Loucy (cell line): ENCODE measurements at regions not wholly inside any gene's neighbourhood (a gene's known extent, or its start where the extent isn't known, plus 50 kb on each side); places are given as distances from the start of the nearest gene placed in this dataset.

Experiments
- H2AFZ ChIP-seq: fragments of 200-600 bp; sonication (generic); 2 replicates; pipeline ENCODE4 v1.6.0; 2016; ENCODE audit warnings: antibody characterized with exemption, mild to moderate bottlenecking, low read length, moderate library complexity
- H3F3A ChIP-seq: fragments of 200-600 bp; 2 replicates; pipeline ENCODE4 v1.6.0; 2016; ENCODE audit warnings: antibody characterized with exemption, low read depth, mild to moderate bottlenecking
- H3K27me3 ChIP-seq: fragments of 200-600 bp; sonication (generic); 2 replicates; pipeline ENCODE4 v1.6.1; 2014; ENCODE audit warnings: low read length, mild to moderate bottlenecking; ENCODE audit not compliant: insufficient read depth, poor library complexity, severe bottlenecking
- H3K36me3 ChIP-seq: fragments of 200-600 bp; sonication (generic); 2 replicates; pipeline ENCODE4 v1.6.1; 2016; ENCODE audit warnings: low read length; ENCODE audit not compliant: insufficient read depth
- H3K4me1 ChIP-seq: fragments of 200-600 bp; sonication (generic); 2 replicates; pipeline ENCODE4 v1.5.1; 2014; ENCODE audit warnings: low read length, mild to moderate bottlenecking; ENCODE audit not compliant: insufficient read depth, poor library complexity, severe bottlenecking
- H3K4me2 ChIP-seq: fragments of 200-600 bp; sonication (generic); 2 replicates; pipeline ENCODE4 v1.6.0; 2014; ENCODE audit warnings: antibody characterized with exemption, low read length, low read depth, mild to moderate bottlenecking; ENCODE audit not compliant: poor library complexity, severe bottlenecking
- H3K4me3 ChIP-seq: fragments of 200-600 bp; sonication (generic); 2 replicates; pipeline ENCODE4 v1.5.1; 2014; ENCODE audit warnings: low read length, mild to moderate bottlenecking, mixed read lengths; ENCODE audit not compliant: poor library complexity, severe bottlenecking
- H3K79me2 ChIP-seq: fragments of 200-600 bp; sonication (generic); 2 replicates; pipeline ENCODE4 v1.6.1; 2014; ENCODE audit warnings: low read length; ENCODE audit not compliant: insufficient read depth
- H3K9ac ChIP-seq: fragments of 200-600 bp; sonication (generic); 2 replicates; pipeline ENCODE4 v1.6.0; 2014; ENCODE audit warnings: mild to moderate bottlenecking, low read depth, low read length, moderate library complexity; ENCODE audit not compliant: poor library complexity, severe bottlenecking
- H3K9me2 ChIP-seq: fragments of 200-600 bp; sonication (generic); replicated peaks from 2 replicates; pipeline ENCODE4 v1.6.1; 2016; ENCODE audit warnings: low read depth, low read length, mixed read lengths
- H3K9me3 ChIP-seq: fragments of 200-600 bp; sonication (generic); 2 replicates; pipeline ENCODE4 v1.6.1; 2014; ENCODE audit warnings: mild to moderate bottlenecking, antibody characterized with exemption, low read length, low read depth; ENCODE audit not compliant: insufficient read depth
- H4K20me1 ChIP-seq: fragments of 200-600 bp; sonication (generic); 2 replicates; pipeline ENCODE4 v1.6.0; 2014; ENCODE audit warnings: antibody characterized with exemption, low read length, mild to moderate bottlenecking; ENCODE audit not compliant: insufficient read depth, poor library complexity, severe bottlenecking
- CTCF ChIP-seq: fragments of 200-600 bp; sonication (generic); conservative IDR thresholded peaks from 2 replicates; pipeline ENCODE4 v1.5.1; 2014; ENCODE audit warnings: mild to moderate bottlenecking, antibody characterized with exemption, low read length
- EZH2phosphoT487 ChIP-seq: fragments of 200-600 bp; IDR thresholded peaks from 2 replicates; pipeline ENCODE4 v1.6.1; 2018; ENCODE audit warnings: antibody characterized with exemption, mild to moderate bottlenecking, moderate library complexity, borderline replicate concordance

GRCh38 chr6:170075659-170076223 is 215.1 kb downstream of the DLL1 start:
- TF ChIP-seq CTCF = no peak
- Histone ChIP-seq H3K9me2 (no peaks in the 10 kb centered on the region), H3K4me2 (no peak overlapping the region), H3F3A (no peaks in the 10 kb centered on the region), H3K79me2 (no peaks in the 10 kb centered on the region), H3K4me1 (no peaks in the 10 kb centered on the region), H4K20me1 (no peaks in the 10 kb centered on the region), H3K9ac (no peak overlapping the region), H2AFZ (no peak overlapping the region), H3K36me3 (no peaks in the 10 kb centered on the region), H3K27me3 (no peaks in the 10 kb centered on the region), H3K4me3 (no peak overlapping the region), H3K9me3 (peaks cover 6% of the 10 kb centered on the region; the same call in 1 of the 2 replicates)

GRCh38 chr6:170074907-170075306 is 216.0 kb downstream of the DLL1 start:
- H3K4me2 ChIP-seq = no peak overlapping the region
- no peaks in the 10 kb centered on the region for H3K79me2 ChIP-seq
- no peaks in the 10 kb centered on the region for H4K20me1 ChIP-seq
- no peaks in the 10 kb centered on the region for H3K4me1 ChIP-seq
- H3K4me3 ChIP-seq = no peak overlapping the region
- H3K9me3 ChIP-seq = peaks cover 6% of the 10 kb centered on the region
- H3K9ac ChIP-seq = no peak overlapping the region
- TF ChIP-seq EZH2phosphoT487 = no peak
- no peak for TF ChIP-seq CTCF
- no peaks in the 10 kb centered on the region for H3F3A ChIP-seq
- H3K36me3 ChIP-seq = no peaks in the 10 kb centered on the region
- no peaks in the 10 kb centered on the region for H3K9me2 ChIP-seq
- H3K27me3 ChIP-seq = no peaks in the 10 kb centered on the region
- no peak overlapping the region for H2AFZ ChIP-seq

DNA sequence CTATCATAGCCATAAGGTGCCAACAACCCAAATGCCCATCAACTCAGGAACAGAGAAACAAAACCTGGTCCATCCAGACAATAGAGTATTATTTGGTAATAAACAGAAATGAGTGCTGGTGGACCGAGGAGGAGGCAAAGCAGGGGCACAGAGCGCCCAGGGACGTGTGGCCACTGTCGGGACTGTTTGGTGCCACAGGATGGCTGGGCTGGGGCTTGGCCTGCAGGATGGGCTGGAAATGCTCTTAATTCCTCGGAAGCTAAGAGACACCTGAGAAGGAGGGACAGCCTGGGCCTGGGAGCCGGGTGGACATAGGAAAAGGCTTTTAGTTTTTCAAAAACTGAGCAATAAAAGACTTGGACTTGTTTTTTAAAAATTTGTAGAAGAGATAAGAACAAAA is 216.4 kb downstream of the DLL1 start:
- Histone ChIP-seq H3K9ac (no peak overlapping the region), H3K36me3 (no peaks in the 10 kb centered on the region), H3K4me1 (no peaks in the 10 kb centered on the region), H3K9me3 (peaks cover 9% of the 10 kb centered on the region), H3K4me3 (no peak overlapping the region), H2AFZ (no peak overlapping the region), H3K27me3 (no peaks in the 10 kb centered on the region), H3K79me2 (no peaks in the 10 kb centered on the region), H3F3A (no peaks in the 10 kb centered on the region), H4K20me1 (no peaks in the 10 kb centered on the region), H3K4me2 (no peak overlapping the region), H3K9me2 (no peaks in the 10 kb centered on the region)
- TF ChIP-seq CTCF (no peak), EZH2phosphoT487 (no peak)
